HuH-7 (cell line): ENCODE measurements at regions not wholly inside any gene's neighbourhood (a gene's known extent, or its start where the extent isn't known, plus 50 kb on each side); places are given as distances from the start of the nearest gene placed in this dataset.
"Not testable (repeated sequence)": the region's sequence is repeated elsewhere in the genome, so short reads cannot be mapped to it uniquely, and the experiment has no call there.

Experiments used
- DNase-seq: peaks from one replicate; pipeline ENCODE4 v3.0.0; 2011; ENCODE audit warnings: low spot score

- no peak for DNase-seq
Observed at GRCh38 chr6:103783329-103783728, 1076.4 kb downstream of the HACE1 start.

- no peak for DNase-seq
Observed at GRCh38 chr6:103769431-103769830, 1090.3 kb downstream of the HACE1 start.

GRCh38 chr6:103750603-103751002 is 1109.1 kb downstream of the HACE1 start:
- no peak for DNase-seq

GRCh38 chr6:103734016-103734415 is 1125.7 kb downstream of the HACE1 start:
- no peak for DNase-seq

GRCh38 chr6:103729658-103730057 is 1130.1 kb downstream of the HACE1 start:
- DNase-seq, result peak; percentile 6

GRCh38 chr6:103723438-103724322 is 1136.0 kb downstream of the HACE1 start:
- DNase-seq, result no peak

GRCh38 chr6:103722683-103723082 is 1137.0 kb downstream of the HACE1 start:
- no peak for DNase-seq

GRCh38 chr6:103721923-103722322 is 1137.8 kb downstream of the HACE1 start:
- no peak for DNase-seq

- DNase-seq, result no peak
Observed at GRCh38 chr6:103720393-103720792, 1139.3 kb downstream of the HACE1 start.

GRCh38 chr6:103719545-103719944 is 1140.2 kb downstream of the HACE1 start:
- DNase-seq, result no peak

- no peak for DNase-seq
Observed at GRCh38 chr6:103715269-103715668, 1144.5 kb downstream of the HACE1 start.

GRCh38 chr6:103709236-103709635 is 1150.5 kb downstream of the HACE1 start:
- not testable (repeated sequence) for DNase-seq

GRCh38 chr6:103707596-103708325 is 1152.0 kb downstream of the HACE1 start:
- DNase-seq, result no peak

GRCh38 chr6:103699769-103700168 is 1160.0 kb downstream of the HACE1 start:
- no peak for DNase-seq

GRCh38 chr6:103687430-103687829 is 1172.3 kb downstream of the HACE1 start:
- no peak for DNase-seq

GRCh38 chr6:103680116-103680515 is 1179.6 kb downstream of the HACE1 start:
- no peak for DNase-seq

- no peak for DNase-seq
Observed at GRCh38 chr6:103677290-103677689, 1182.4 kb downstream of the HACE1 start.

GRCh38 chr6:103675807-103676406 is 1183.8 kb downstream of the HACE1 start:
- peak; percentile 10 for DNase-seq

GRCh38 chr6:103674790-103675189 is 1184.9 kb downstream of the HACE1 start:
- no peak for DNase-seq

GRCh38 chr6:103672169-103672568 is 1187.5 kb downstream of the HACE1 start:
- peak; percentile 18 for DNase-seq

- no peak for DNase-seq
Observed at GRCh38 chr6:103629613-103630012, 1230.1 kb downstream of the HACE1 start.

GRCh38 chr6:103617642-103618041 is 1242.1 kb downstream of the HACE1 start:
- no peak for DNase-seq

- DNase-seq, result no peak
Observed at GRCh38 chr6:103587722-103588121, 1272.0 kb downstream of the HACE1 start.
